Heart right ventricle (tissue), 16 donors: ENCODE measurements at regions not wholly inside any gene's neighbourhood (a gene's known extent, or its start where the extent isn't known, plus 50 kb on each side); places are given as distances from the start of the nearest gene placed in this dataset.

Experiments
- ATAC-seq, 8 donors: fragments of 200-7000 bp; cut with Tn5 transposase; one replicate each; pipeline ENCODE4 v1.9.1; 2020; ENCODE audit warnings: mild to moderate bottlenecking in 8 of 8, moderate library complexity in 8 of 8, moderate number of reproducible peaks in 1 of 8
- DNase-seq, 2 donors: peaks; one replicate each; pipeline ENCODE4 v3.0.0-alpha.2; 2020
- H3K27ac ChIP-seq, 10 donors: fragments of 200-600 bp; sonication (generic) in 2 of 10; one replicate each; pipeline versions ENCODE4 v1.5.0 to v1.8.0; 2020 to 2022; ENCODE audit warnings: mild to moderate bottlenecking in 3 of 10
- H3K27me3 ChIP-seq, 7 donors: fragments of 200-600 bp; one replicate each; pipeline ENCODE4 v1.8.0; 2021 to 2022; ENCODE audit warnings: mild to moderate bottlenecking in 2 of 7
- H3K36me3 ChIP-seq, 9 donors: fragments of 200-600 bp; sonication (generic) in 1 of 9; one replicate each; pipeline versions ENCODE4 v1.5.0 to v1.8.0; 2020 to 2022; ENCODE audit warnings: mild to moderate bottlenecking in 2 of 9
- H3K4me1 ChIP-seq, 9 donors: fragments of 200-600 bp; sonication (generic) in 1 of 9; one replicate each; pipeline versions ENCODE4 v1.5.0 to v1.8.0; 2020 to 2022; ENCODE audit warnings: mild to moderate bottlenecking in 4 of 9
- H3K4me3 ChIP-seq, 10 donors: fragments of 200-600 bp; sonication (generic) in 2 of 10; one replicate each; pipeline versions ENCODE4 v1.5.0 to v1.8.0; 2020 to 2022; ENCODE audit warnings: mild to moderate bottlenecking in 7 of 10, moderate library complexity in 2 of 10
- H3K9me3 ChIP-seq, 11 donors: fragments of 200-600 bp in 10 of 11; sonication (generic) in 2 of 11; one replicate each; pipeline versions ENCODE4 v1.5.0 to v1.8.0; 2013 to 2022; ENCODE audit warnings: mild to moderate bottlenecking in 2 of 11, control low read depth in 1 of 11, moderate library complexity in 1 of 11
- WGBS, 2 donors: extraction: QIAGEN DNeasy Blood & Tissue Kit; methylation state at CpG; one replicate each; pipeline ENCODE4 v1.1.7; 2013; ENCODE audit warnings: inconsistent platforms in 1 of 2; 5-methylcytosine and 5-hydroxymethylcytosine counted together
- intact Hi-C, 10 donors: fragments of 100-400 bp; cut with DNase I; formaldehyde crosslinking; loops; one replicate each; pipeline versions ENCODE4 v1.11.1 to v1.14.2; 2022
- TF ChIP-seq, protein P1 (sequence below), 9 donors: fragments of 200-600 bp; sonication (generic) in 2 of 9; IDR thresholded peaks; one replicate each; pipeline versions ENCODE4 v1.5.0 to v1.8.0; 2021 to 2022; ENCODE audit warnings: antibody characterized with exemption in 9 of 9, mild to moderate bottlenecking in 5 of 9, moderate library complexity in 1 of 9
- donor health status: Arrhythmogenic right ventricular cardiomyopathy.
- donor health status: ischemic (EF 13 %, LVEDD 7.1; RV severe dilation, severe dysfunction).
- donor health status: healthy with polysubstance abuse.
- donor health status: DM: no; HTN: yes; CAD: no.
- donor health status: DM: no; HTN: no; CAD: no.
- donor health status: ischemic (EF 25% LVEDD 6.9; RV normal size, moderate dysfunction).
- donor health status: ischemic (EF 25% LVEDD 5.7; RV mildly dilated, moderate dysfunction).
- donor health status: healthy.
- donor health status: DM: yes; HTN: yes; CAD: no.
- donor health status: Ischemic cardiomyopathy.
- donor health status: ischemic (EF 35%, LVEDD 5.7; RV mildly dilated, moderate dysfunction).
- donor health status: nonischemic (EF 11% LVEDD 7.7; RV severe dilation, severe dysfunction).
- donor health status: DM: yes; HTN: yes; CAD: no.
- donor health status: PGD.
- donor health status: ischemic (EF 29% LVEDD 5.4; RV normal size, mild dysfunction).
- donor health status: nonischemic (EF 23%, LVEDD 6.1; RV moderate dilation, normal function).

DNA sequence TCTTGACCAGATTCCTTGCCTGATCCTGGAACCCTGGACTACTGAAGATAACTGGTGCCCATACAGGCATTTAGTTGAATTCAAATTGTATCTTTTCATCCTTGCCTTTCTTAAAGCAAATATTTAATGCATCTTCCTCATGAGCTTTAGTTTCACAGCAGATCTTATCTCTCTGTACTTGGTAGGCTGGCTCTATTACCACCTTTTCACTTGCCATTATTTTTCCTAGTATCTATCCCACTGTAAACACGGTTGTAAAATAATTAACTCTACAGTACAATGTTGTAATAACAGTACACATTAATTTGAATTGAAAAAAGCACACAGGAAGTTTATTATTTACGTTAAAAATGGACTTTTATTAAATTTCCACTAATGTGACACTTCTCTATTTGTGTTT is 1286.9 kb downstream of the GRIK2 start:
- Histone ChIP-seq H3K27ac (no peak overlapping the region), H3K4me1 (no peaks in the 10 kb centered on the region), H3K36me3 (no peaks in the 10 kb centered on the region), H3K27me3 (no peaks in the 10 kb centered on the region), H3K4me3 (no peak overlapping the region), H3K9me3 (no peaks in the 10 kb centered on the region)
- DNase-seq (no peak), ATAC-seq (no peak)
- 33 to 37% methylated on average over 2 of the region's 2 CpGs for WGBS, 2 donors
- intact Hi-C loops, result no loop called here
- TF ChIP-seq, protein P1, sequence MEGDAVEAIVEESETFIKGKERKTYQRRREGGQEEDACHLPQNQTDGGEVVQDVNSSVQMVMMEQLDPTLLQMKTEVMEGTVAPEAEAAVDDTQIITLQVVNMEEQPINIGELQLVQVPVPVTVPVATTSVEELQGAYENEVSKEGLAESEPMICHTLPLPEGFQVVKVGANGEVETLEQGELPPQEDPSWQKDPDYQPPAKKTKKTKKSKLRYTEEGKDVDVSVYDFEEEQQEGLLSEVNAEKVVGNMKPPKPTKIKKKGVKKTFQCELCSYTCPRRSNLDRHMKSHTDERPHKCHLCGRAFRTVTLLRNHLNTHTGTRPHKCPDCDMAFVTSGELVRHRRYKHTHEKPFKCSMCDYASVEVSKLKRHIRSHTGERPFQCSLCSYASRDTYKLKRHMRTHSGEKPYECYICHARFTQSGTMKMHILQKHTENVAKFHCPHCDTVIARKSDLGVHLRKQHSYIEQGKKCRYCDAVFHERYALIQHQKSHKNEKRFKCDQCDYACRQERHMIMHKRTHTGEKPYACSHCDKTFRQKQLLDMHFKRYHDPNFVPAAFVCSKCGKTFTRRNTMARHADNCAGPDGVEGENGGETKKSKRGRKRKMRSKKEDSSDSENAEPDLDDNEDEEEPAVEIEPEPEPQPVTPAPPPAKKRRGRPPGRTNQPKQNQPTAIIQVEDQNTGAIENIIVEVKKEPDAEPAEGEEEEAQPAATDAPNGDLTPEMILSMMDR (IDR thresholded peaks at IDR 0.05), result no peak

DNA sequence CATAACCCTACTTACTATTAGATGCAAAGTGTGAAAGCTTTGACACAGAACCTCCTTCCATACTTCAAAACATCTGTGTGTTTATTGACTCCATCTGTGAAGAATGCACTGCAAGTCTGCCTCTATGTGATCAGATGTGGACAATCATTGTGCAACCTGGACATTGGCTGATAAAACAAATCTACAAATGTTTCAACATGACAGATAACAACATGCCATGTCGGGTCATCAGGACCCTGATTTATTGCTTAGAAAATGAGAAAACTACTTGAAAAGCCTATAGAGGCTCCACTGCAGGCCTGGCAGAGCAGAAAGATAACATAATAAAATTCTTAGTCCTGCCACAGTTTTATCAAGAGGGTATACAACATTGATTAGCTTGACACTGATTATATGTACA is 1286.4 kb downstream of the GRIK2 start:
- no peak overlapping the region for H3K4me3 ChIP-seq
- ATAC-seq, result no peak
- H3K36me3 ChIP-seq, result no peaks in the 10 kb centered on the region
- TF ChIP-seq, protein P1 (IDR thresholded peaks at IDR 0.05), result no peak
- 44 to 46% methylated on average over 1 of the region's 1 CpG for WGBS, 2 donors
- no peaks in the 10 kb centered on the region for H3K27me3 ChIP-seq
- no peak for DNase-seq
- intact Hi-C loops, result no loop called here
- no peak overlapping the region for H3K27ac ChIP-seq
- H3K9me3 ChIP-seq, result no peaks in the 10 kb centered on the region
- H3K4me1 ChIP-seq, result no peaks in the 10 kb centered on the region

DNA sequence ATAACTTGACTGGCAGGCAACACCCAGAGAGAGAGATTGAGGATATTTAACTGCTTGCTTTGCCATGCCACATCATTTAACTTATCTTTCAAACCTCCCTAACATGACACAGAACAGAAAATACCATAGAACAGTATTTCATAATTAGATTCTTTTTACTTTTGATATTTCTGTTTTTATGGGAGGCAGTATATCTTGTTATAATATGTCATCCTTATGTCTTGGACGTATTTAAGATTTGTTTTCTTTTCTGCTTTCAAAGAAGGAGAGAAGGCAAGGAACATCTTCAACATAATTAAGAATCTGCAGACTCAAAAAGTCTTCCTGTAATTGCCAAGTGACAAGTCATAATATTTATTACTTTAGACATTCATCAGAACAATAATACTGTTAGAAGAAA is 1283.7 kb downstream of the GRIK2 start:
- no peak for ATAC-seq
- no peak for DNase-seq
- WGBS, 2 donors, result 33 to 45% methylated on average over 1 of the region's 1 CpG
- no peaks in the 10 kb centered on the region for H3K36me3 ChIP-seq
- intact Hi-C loops, result no loop called here
- no peaks in the 10 kb centered on the region for H3K4me1 ChIP-seq
- H3K27ac ChIP-seq, result no peak overlapping the region
- H3K27me3 ChIP-seq, result no peaks in the 10 kb centered on the region
- TF ChIP-seq, protein P1 (IDR thresholded peaks at IDR 0.05), result no peak
- H3K4me3 ChIP-seq, result no peak overlapping the region
- no peaks in the 10 kb centered on the region for H3K9me3 ChIP-seq

DNA sequence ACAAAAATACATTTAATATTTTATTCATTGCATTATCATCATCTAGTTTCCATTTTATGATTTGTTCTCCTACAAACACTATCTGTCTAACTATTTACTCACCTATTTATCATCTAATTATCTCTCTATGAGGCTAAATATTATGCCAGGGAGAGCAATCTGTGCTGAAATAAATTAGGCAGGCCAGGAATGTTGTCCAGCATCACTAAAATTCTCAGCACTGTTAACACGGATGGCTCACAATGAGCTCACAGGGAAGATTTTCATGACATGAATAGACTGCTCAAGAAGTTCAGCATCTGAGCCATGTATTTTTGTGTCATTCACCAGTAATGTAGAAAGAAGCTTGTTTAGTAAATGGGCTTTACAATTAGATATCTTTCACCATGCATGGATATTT is 1277.2 kb downstream of the GRIK2 start:
- Histone ChIP-seq H3K9me3 (no peaks in the 10 kb centered on the region), H3K27me3 (no peaks in the 10 kb centered on the region), H3K27ac (no peak overlapping the region), H3K36me3 (no peaks in the 10 kb centered on the region), H3K4me3 (no peak overlapping the region), H3K4me1 (no peaks in the 10 kb centered on the region)
- 39 to 51% methylated on average over 1 of the region's 1 CpG for WGBS, 2 donors
- intact Hi-C loops, result no loop called here
- ATAC-seq, result no peak
- DNase-seq, result no peak
- TF ChIP-seq, protein P1 (IDR thresholded peaks at IDR 0.05), result no peak

DNA sequence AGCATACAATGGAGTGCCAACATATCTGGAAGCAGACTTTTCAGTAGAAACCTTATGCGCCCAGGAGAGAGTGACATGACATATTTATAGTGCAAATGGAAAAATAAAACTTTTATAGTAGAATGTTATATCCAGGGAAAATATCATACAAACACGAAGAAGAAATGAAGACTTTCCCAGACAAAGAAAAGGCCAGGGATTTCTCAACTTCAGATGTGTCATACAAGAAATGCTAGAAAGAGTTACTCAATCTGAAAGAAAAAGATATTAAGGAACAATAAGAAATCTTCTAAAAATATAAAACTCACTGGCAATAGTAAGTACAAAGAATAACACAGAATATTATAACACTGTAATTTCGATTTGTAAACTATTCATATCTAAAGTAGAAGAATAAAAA is 1269.3 kb downstream of the GRIK2 start:
- Histone ChIP-seq H3K9me3 (peaks cover 0 to 11% (median 0%) of the 10 kb centered on the region in 11 donors), H3K27ac (no peak overlapping the region), H3K4me1 (no peaks in the 10 kb centered on the region), H3K36me3 (no peaks in the 10 kb centered on the region), H3K4me3 (no peak overlapping the region), H3K27me3 (no peaks in the 10 kb centered on the region)
- TF ChIP-seq, protein P1 (IDR thresholded peaks at IDR 0.05), result no peak
- intact Hi-C loops, result no loop called here
- DNase-seq, result no peak
- ATAC-seq, result no peak
- WGBS, 2 donors, result 71 to 78% methylated on average over 3 of the region's 3 CpGs
